SK-N-SH treated with all-trans-retinoic acid at 6 μM for 48 hours (cell line): ENCODE measurements at regions not wholly inside any gene's neighbourhood (a gene's known extent, or its start where the extent isn't known, plus 50 kb on each side); places are given as distances from the start of the nearest gene placed in this dataset.

Experiments
- BACH2 ChIP-seq: fragments of 250-450 bp; sonication (Bioruptor Pico); IDR thresholded peaks from 2 replicates; pipeline ENCODE4 v1.9.0; 2021; ENCODE audit warnings: mild to moderate bottlenecking, borderline replicate concordance
- GLIS3 ChIP-seq: fragments of 250-450 bp; sonication (Bioruptor Pico); IDR thresholded peaks from 2 replicates; pipeline ENCODE4 v1.5.0; 2020; ENCODE audit warnings: mild to moderate bottlenecking, moderate library complexity
- PPARA ChIP-seq: fragments of 250-450 bp; sonication (Bioruptor Pico); IDR thresholded peaks from 2 replicates; pipeline ENCODE4 v1.5.0; 2020; ENCODE audit warnings: mild to moderate bottlenecking, borderline replicate concordance
- TOX ChIP-seq: fragments of 250-450 bp; sonication (Bioruptor Pico); IDR thresholded peaks from 2 replicates; pipeline ENCODE4 v1.8.0; 2021; ENCODE audit warnings: mild to moderate bottlenecking, moderate library complexity, borderline replicate concordance
- ZFP30 ChIP-seq: fragments of 450-650 bp; formaldehyde crosslinking; IDR thresholded peaks from 2 replicates; pipeline ENCODE4 v1.5.0; 2022; ENCODE audit warnings: mild to moderate bottlenecking, moderate library complexity

GRCh38 chr2:155755481-155755880, 577.0 kb downstream of the NR4A2 start:
- TF ChIP-seq BACH2 (no peak), ZFP30 (no peak), TOX (CRISPR knock-in tag) (no peak), PPARA (CRISPR knock-in tag) (no peak), GLIS3 (CRISPR knock-in tag) (no peak)
